Astrocyte (in vitro differentiated cells and primary cell): ENCODE measurements at regions not wholly inside any gene's neighbourhood (a gene's known extent, or its start where the extent isn't known, plus 50 kb on each side); places are given as distances from the start of the nearest gene placed in this dataset.

ENCODE experiments used
- DNase-seq: peaks from one replicate; pipeline ENCODE4 v3.0.0-alpha.2; 2010; ENCODE audit warnings: low read depth
- FAIRE-seq: peaks from 2 replicates; lab custom pipeline; 2011; peaks lifted over from hg19 to GRCh38; lab: Jason Lieb, UNC
- H2AFZ ChIP-seq: 2 replicates; pipeline ENCODE4 v1.6.0; 2012; ENCODE audit warnings: low read depth, low read length, inconsistent platforms
- H3K27ac ChIP-seq: 2 replicates; pipeline ENCODE4 v1.5.1; 2011; ENCODE audit warnings: low read depth, low read length, inconsistent platforms
- H3K27me3 ChIP-seq: 2 replicates; pipeline ENCODE4 v1.6.0; 2011; ENCODE audit warnings: low read length, inconsistent platforms; ENCODE audit not compliant: insufficient read depth
- H3K36me3 ChIP-seq: 2 replicates; pipeline ENCODE4 v1.5.1; 2011; ENCODE audit warnings: low read length, inconsistent platforms; ENCODE audit not compliant: insufficient read depth
- H3K4me1 ChIP-seq: 2 replicates; pipeline ENCODE4 v1.5.1; 2011; ENCODE audit warnings: low read length, inconsistent platforms; ENCODE audit not compliant: insufficient read depth
- H3K4me2 ChIP-seq: 2 replicates; pipeline ENCODE4 v1.6.0; 2012; ENCODE audit warnings: low read length, inconsistent platforms
- H3K4me3 ChIP-seq: 2 replicates; pipeline ENCODE4 v1.5.1; 2011; ENCODE audit warnings: low read depth, mild to moderate bottlenecking, low read length, inconsistent platforms; ENCODE audit not compliant: insufficient read depth
- H3K79me2 ChIP-seq: 2 replicates; pipeline ENCODE4 v1.6.0; 2012; ENCODE audit warnings: mild to moderate bottlenecking, low read length, inconsistent platforms; ENCODE audit not compliant: insufficient read depth
- H3K9ac ChIP-seq: 2 replicates; pipeline ENCODE4 v1.6.0; 2012; ENCODE audit warnings: mild to moderate bottlenecking, low read length, inconsistent platforms
- H3K9me3 ChIP-seq: 2 replicates; pipeline ENCODE4 v1.5.1; 2012; ENCODE audit warnings: low read depth, mild to moderate bottlenecking, low read length, inconsistent platforms; ENCODE audit not compliant: insufficient read depth
- H4K20me1 ChIP-seq: 2 replicates; pipeline ENCODE4 v1.6.0; 2012; ENCODE audit warnings: low read length, inconsistent platforms; ENCODE audit not compliant: insufficient read depth
- H3K27ac Mint-ChIP-seq: one replicate; pipeline ENCODE4 v1.8.0; 2021; ENCODE audit warnings: mild to moderate bottlenecking, mixed read lengths; ENCODE audit not compliant: unreplicated experiment
- H3K27me3 Mint-ChIP-seq: one replicate; pipeline ENCODE4 v1.8.0; 2021; ENCODE audit warnings: low read depth, mixed read lengths; ENCODE audit not compliant: unreplicated experiment
- H3K36me3 Mint-ChIP-seq: one replicate; pipeline ENCODE4 v1.8.0; 2021; ENCODE audit warnings: low read depth, mixed read lengths; ENCODE audit not compliant: unreplicated experiment
- H3K4me1 Mint-ChIP-seq: one replicate; pipeline ENCODE4 v1.8.0; 2021; ENCODE audit warnings: low read depth, mixed read lengths; ENCODE audit not compliant: unreplicated experiment
- H3K4me3 Mint-ChIP-seq: one replicate; pipeline ENCODE4 v1.8.0; 2021; ENCODE audit warnings: mild to moderate bottlenecking, moderate library complexity, mixed read lengths; ENCODE audit not compliant: unreplicated experiment
- H3K9me3 Mint-ChIP-seq: one replicate; pipeline ENCODE4 v1.8.0; 2021; ENCODE audit warnings: mild to moderate bottlenecking, mixed read lengths; ENCODE audit not compliant: unreplicated experiment
- EZH2 ChIP-seq: IDR thresholded peaks from 2 replicates; pipeline ENCODE4 v1.6.1; 2012; ENCODE audit warnings: mild to moderate bottlenecking, low read length, inconsistent platforms; ENCODE audit not compliant: insufficient read depth
- TF ChIP-seq, protein P1 (sequence below): IDR thresholded peaks from 2 replicates; pipeline ENCODE4 v1.5.1; 2011; ENCODE audit warnings: low read depth, mild to moderate bottlenecking, inconsistent platforms, low read length, moderate library complexity; ENCODE audit not compliant: insufficient read depth

DNA sequence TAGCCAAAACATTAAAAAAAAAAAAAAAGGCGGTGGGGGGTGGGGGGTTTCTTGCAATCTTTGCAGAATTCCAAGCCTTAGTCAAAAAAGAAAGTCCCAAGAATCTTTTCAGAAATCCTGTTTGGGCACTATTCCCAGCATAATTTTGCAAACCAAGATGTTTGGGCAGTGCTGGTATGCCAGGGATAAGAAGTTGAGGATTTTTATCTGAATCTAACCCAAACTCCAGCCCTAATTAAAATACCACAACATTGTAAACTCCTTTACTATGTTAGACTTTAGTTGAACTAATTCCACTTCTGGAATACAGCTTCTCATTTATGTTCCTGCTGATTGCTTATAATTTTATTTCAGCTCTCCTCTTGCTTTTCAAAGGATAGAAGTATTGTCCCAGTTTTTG lies 504.1 kb upstream of the ADGRL2 start:
- Mint-ChIP-seq H3K9me3 (peaks cover 2% of the 10 kb centered on the region), H3K36me3 (no peaks in the 10 kb centered on the region), H3K4me3 (no peak overlapping the region), H3K4me1 (peaks cover 16% of the 10 kb centered on the region), H3K27me3 (no peaks in the 10 kb centered on the region), H3K27ac (no peak overlapping the region)
- DNase-seq (peak; percentile 29), FAIRE-seq (peak; percentile 23)
- Histone ChIP-seq H4K20me1 (no peaks in the 10 kb centered on the region), H2AFZ (no peak overlapping the region), H3K4me3 (no peak overlapping the region), H3K9me3 (no peaks in the 10 kb centered on the region), H3K4me1 (no peaks in the 10 kb centered on the region), H3K4me2 (no peak overlapping the region), H3K27me3 (no peaks in the 10 kb centered on the region), H3K27ac (no peak overlapping the region), H3K9ac (no peak overlapping the region), H3K79me2 (no peaks in the 10 kb centered on the region), H3K36me3 (no peaks in the 10 kb centered on the region)
- TF ChIP-seq EZH2 = no peak
- TF ChIP-seq, protein P1, sequence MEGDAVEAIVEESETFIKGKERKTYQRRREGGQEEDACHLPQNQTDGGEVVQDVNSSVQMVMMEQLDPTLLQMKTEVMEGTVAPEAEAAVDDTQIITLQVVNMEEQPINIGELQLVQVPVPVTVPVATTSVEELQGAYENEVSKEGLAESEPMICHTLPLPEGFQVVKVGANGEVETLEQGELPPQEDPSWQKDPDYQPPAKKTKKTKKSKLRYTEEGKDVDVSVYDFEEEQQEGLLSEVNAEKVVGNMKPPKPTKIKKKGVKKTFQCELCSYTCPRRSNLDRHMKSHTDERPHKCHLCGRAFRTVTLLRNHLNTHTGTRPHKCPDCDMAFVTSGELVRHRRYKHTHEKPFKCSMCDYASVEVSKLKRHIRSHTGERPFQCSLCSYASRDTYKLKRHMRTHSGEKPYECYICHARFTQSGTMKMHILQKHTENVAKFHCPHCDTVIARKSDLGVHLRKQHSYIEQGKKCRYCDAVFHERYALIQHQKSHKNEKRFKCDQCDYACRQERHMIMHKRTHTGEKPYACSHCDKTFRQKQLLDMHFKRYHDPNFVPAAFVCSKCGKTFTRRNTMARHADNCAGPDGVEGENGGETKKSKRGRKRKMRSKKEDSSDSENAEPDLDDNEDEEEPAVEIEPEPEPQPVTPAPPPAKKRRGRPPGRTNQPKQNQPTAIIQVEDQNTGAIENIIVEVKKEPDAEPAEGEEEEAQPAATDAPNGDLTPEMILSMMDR = no peak

DNA sequence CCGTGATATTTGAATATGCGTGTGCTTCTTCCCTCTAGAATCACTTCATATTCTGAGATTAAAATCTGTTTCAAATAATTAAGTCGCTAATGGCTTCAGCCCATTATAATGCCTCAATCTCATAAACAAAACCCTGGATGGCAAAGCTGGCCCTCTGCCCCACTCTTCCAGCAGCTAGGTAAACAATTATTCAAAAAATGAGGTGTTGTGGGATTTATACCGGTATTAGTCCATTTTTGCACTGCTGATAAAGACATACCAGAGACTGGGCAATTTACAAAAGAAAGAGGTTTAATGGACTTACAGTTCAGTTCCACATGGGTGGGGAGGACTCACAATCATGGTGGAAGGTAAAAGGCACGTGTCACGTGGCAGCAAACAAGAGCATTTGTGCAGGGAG lies 510.4 kb upstream of the ADGRL2 start:
- Mint-ChIP-seq H3K27ac (no peak overlapping the region), H3K27me3 (no peaks in the 10 kb centered on the region), H3K36me3 (no peaks in the 10 kb centered on the region), H3K4me3 (no peak overlapping the region), H3K9me3 (peaks cover 2% of the 10 kb centered on the region), H3K4me1 (peaks cover 5% of the 10 kb centered on the region)
- Histone ChIP-seq H3K79me2 (no peaks in the 10 kb centered on the region), H3K4me3 (no peak overlapping the region), H3K4me2 (no peak overlapping the region), H2AFZ (no peak overlapping the region), H3K4me1 (no peaks in the 10 kb centered on the region), H4K20me1 (no peaks in the 10 kb centered on the region), H3K36me3 (no peaks in the 10 kb centered on the region), H3K9me3 (no peaks in the 10 kb centered on the region), H3K9ac (no peak overlapping the region), H3K27ac (no peak overlapping the region), H3K27me3 (no peaks in the 10 kb centered on the region)
- DNase-seq = no peak
- no peak for FAIRE-seq
- TF ChIP-seq EZH2 = no peak
- TF ChIP-seq, protein P1 = no peak

DNA sequence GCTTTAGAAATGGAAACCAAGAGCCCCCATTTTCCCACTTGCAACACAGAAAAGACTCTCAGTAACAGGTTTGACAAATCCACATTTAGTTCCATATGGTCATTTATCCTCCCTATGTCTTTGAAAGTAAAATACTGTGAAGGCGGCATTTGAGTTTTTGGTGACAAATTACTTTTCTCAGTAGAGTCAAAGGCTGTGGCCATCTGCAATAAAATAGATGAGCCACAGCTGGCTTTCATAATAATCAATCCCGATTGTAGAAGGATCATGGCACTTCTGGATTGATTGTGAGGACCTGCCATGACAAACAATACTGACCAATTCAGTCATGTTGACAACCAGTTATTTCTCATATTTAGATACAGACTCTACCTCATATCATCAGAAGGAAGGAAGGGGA lies 512.0 kb upstream of the ADGRL2 start:
- FAIRE-seq = no peak
- no peak for TF ChIP-seq EZH2
- TF ChIP-seq, protein P1 = no peak
- H3K36me3 Mint-ChIP-seq = no peaks in the 10 kb centered on the region

More for the DNA sequence above, 512.0 kb upstream of the ADGRL2 start:
- peaks cover 2% of the 10 kb centered on the region for H3K9me3 Mint-ChIP-seq
- H3K4me2 ChIP-seq = no peak overlapping the region
- H3K4me3 ChIP-seq = no peak overlapping the region
- no peak overlapping the region for H3K4me3 Mint-ChIP-seq
- H3K36me3 ChIP-seq = no peaks in the 10 kb centered on the region
- H2AFZ ChIP-seq = no peak overlapping the region
- no peaks in the 10 kb centered on the region for H3K4me1 ChIP-seq
- no peaks in the 10 kb centered on the region for H3K9me3 ChIP-seq
- H3K27ac Mint-ChIP-seq = no peak overlapping the region
- no peaks in the 10 kb centered on the region for H3K79me2 ChIP-seq
- no peak overlapping the region for H3K9ac ChIP-seq
- H3K27me3 Mint-ChIP-seq = no peaks in the 10 kb centered on the region
- H3K27me3 ChIP-seq = no peaks in the 10 kb centered on the region
- no peak overlapping the region for H3K27ac ChIP-seq
- H3K4me1 Mint-ChIP-seq = peaks cover 5% of the 10 kb centered on the region
- no peaks in the 10 kb centered on the region for H4K20me1 ChIP-seq
- no peak for DNase-seq
